GM12865 (cell line): ENCODE measurements at regions not wholly inside any gene's neighbourhood (a gene's known extent, or its start where the extent isn't known, plus 50 kb on each side); places are given as distances from the start of the nearest gene placed in this dataset.
A peak's percentile ranks its signal among the peaks of the same experiment; 100 is the strongest.

ENCODE experiments used
- DNase-seq: peaks from one replicate; pipeline ENCODE4 v3.0.0; 2010; ENCODE audit warnings: low read depth
- H3K4me3 ChIP-seq: 2 replicates; pipeline ENCODE4 v1.5.1; 2011; ENCODE audit warnings: mild to moderate bottlenecking, low read depth, low read length, control low read depth
- TF ChIP-seq, protein P1 (sequence below): IDR thresholded peaks from 2 replicates; pipeline ENCODE4 v1.5.1; 2011; ENCODE audit warnings: low read length, control low read depth, low read depth, inconsistent platforms; ENCODE audit not compliant: insufficient read depth; ENCODE audit errors: missing control alignments

DNA sequence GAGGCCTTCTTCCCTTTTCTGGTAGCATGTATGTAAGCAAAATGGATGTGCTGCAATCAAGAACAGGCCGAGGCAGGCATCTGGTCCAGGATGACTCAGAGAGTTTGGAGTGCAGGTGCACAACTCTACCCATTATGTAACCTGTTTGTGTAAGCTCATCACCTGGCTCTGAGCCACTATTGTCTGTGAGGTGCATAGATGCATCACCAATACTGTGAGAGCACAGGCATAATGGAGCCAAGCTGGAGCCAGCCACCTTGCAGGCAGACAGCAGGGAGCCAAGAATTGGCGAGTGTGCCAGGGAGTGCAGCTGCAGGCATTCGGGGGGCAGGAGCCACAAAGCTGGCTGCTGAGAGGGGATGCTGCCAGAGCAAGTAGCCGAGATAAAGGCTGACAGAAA lies 549.9 kb upstream of the RGS18 start:
- DNase-seq = peak; percentile 13
- TF ChIP-seq, protein P1, sequence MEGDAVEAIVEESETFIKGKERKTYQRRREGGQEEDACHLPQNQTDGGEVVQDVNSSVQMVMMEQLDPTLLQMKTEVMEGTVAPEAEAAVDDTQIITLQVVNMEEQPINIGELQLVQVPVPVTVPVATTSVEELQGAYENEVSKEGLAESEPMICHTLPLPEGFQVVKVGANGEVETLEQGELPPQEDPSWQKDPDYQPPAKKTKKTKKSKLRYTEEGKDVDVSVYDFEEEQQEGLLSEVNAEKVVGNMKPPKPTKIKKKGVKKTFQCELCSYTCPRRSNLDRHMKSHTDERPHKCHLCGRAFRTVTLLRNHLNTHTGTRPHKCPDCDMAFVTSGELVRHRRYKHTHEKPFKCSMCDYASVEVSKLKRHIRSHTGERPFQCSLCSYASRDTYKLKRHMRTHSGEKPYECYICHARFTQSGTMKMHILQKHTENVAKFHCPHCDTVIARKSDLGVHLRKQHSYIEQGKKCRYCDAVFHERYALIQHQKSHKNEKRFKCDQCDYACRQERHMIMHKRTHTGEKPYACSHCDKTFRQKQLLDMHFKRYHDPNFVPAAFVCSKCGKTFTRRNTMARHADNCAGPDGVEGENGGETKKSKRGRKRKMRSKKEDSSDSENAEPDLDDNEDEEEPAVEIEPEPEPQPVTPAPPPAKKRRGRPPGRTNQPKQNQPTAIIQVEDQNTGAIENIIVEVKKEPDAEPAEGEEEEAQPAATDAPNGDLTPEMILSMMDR = no peak

DNA sequence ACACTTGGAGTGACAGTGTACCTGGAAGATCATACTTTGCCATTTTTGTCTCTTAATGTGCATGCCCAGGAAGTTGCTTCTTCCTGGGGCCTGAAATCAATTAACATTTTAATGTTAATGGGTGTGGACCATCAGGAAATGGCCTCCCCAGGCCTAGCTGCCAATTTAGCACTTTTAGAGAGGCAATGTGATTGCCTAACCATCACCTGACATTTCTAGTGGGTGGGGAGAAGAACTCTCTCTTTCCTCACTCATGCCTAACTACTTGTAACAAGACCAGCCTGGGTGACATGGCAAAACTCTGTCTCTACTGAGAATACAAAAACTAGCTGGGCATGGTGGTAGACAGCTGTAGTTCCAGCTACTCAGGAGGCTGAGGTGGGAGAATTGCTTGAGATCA lies 549.0 kb upstream of the RGS18 start:
- no peak for DNase-seq
- H3K4me3 ChIP-seq = no peak overlapping the region
- TF ChIP-seq, protein P1 = no peak

More for the DNA sequence above, 549.9 kb upstream of the RGS18 start:
- no peak overlapping the region for H3K4me3 ChIP-seq

DNA sequence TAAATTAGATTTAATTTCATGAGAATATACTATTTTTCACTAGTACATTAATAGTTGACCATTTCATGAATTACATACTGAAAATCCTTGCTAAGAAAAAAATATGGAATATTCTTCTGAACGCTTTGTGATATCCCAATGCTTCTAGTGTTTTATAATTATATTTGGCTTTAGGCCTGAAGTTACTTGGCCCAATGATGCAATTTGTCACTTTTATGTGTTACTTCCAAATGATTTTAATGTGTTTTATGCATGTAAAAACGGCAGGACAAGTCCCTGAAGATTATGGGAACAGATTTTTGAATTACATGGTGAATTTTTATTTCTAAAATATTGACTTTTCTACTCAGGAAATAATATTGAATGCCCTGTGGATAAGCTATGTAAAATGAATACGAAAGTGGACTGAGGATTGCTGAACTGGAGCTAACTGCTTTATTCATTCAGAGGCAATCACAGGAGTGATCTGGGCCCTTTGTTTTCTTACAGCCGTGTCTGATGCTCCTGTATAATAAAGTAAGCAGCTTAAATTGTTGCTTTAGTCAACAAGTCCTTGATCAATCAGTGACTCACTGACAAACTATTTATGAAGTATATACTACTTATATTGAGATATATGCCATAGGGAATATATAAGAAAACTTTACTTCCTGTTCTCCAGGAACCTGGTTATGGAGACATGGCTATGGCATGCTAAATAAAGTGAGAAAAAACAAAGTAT lies 543.0 kb upstream of the RGS18 start:
- H3K4me3 ChIP-seq = no peak overlapping the region
- TF ChIP-seq, protein P1 = no peak
- no peak for DNase-seq

DNA sequence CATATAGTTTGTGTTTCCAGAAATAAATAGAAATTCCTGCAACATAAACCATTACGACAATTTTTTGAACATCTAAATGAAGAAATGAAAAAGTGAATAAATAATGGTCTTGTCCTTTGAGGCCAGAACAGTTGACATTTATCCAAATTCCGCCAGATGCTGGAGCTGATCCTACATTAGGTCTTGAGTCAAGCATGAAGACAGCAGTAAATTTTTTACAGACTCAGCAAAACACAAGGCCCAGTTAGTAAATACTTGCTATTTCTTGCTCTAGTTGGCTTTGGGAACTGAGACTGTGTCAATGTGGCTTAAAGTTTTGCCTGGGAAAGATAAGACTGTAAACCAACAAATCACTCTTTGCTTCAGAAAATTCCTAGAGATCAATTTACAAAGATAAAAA lies 540.1 kb upstream of the RGS18 start:
- no peak overlapping the region for H3K4me3 ChIP-seq
- TF ChIP-seq, protein P1 = no peak
- no peak for DNase-seq

DNA sequence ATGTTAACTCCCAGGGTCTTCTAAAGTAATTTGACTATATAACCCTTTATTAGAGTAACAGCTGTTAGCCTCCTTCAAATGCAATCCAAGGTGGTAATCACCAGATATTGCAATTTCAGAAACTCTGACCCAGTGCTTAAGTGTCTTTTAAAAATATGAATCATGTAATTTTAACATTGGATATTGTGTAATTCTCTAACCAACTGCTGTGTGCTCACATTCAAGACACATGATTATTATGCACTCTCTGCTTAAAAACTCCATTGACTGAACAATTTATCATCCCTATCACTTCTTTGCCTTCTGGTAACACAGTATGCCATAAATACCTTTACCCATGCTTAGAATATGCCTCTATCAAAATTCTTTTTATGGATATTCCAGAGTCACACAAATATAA lies 537.4 kb upstream of the RGS18 start:
- DNase-seq = no peak
- TF ChIP-seq, protein P1 = no peak

DNA sequence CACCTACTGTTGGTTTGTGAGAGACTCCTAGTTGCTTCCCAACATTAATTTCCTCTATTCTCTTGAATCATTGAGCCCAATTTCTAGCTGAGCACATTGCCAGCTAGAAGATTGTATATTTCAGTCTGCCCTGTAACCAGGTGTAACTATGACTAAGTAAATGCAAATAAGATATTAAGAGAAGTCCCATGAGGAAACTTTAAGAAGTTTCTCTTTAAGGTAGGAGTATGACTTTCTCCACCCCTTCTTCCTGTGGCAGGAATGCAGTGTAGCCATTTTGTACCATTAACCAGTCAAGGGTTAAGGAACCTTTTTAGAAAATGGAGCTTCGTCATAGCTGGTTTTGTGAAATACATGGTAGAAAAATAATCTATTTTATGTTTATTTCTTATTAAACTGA lies 534.2 kb upstream of the RGS18 start:
- no peak overlapping the region for H3K4me3 ChIP-seq
- DNase-seq = no peak
- TF ChIP-seq, protein P1 = no peak

More for the DNA sequence above, 537.4 kb upstream of the RGS18 start:
- H3K4me3 ChIP-seq = no peak overlapping the region

DNA sequence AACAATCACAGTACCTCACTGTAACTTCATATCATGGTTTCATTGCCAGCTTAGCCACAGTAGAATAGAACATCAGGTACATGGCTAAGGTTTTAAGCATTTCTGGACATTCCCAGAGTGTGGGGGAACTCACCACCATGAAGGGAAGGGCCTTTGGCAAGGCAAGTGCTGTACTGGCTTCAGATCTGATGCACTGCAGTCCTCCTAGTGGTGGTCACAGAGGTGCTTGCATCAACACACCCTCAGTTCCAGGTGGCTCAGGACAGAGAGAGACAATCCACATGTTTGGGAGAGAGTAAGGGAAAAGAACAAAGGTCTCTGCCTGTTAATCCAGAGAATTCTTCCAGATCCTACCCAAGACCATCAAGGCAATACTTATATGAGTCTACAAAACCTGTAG lies 528.4 kb upstream of the RGS18 start:
- TF ChIP-seq, protein P1 = peak; percentile 4
- H3K4me3 ChIP-seq = no peak overlapping the region
- DNase-seq = no peak
